Ecto neural progenitor cell (in vitro differentiated cells): ENCODE measurements at regions not wholly inside any gene's neighbourhood (a gene's known extent, or its start where the extent isn't known, plus 50 kb on each side); places are given as distances from the start of the nearest gene placed in this dataset.
"Not testable (repeated sequence)": the region's sequence is repeated elsewhere in the genome, so short reads cannot be mapped to it uniquely, and the experiment has no call there.

Experiments used
- DNase-seq: peaks from one replicate; pipeline ENCODE4 v3.0.0-alpha.2; 2018; ENCODE audit warnings: low spot score

DNA sequence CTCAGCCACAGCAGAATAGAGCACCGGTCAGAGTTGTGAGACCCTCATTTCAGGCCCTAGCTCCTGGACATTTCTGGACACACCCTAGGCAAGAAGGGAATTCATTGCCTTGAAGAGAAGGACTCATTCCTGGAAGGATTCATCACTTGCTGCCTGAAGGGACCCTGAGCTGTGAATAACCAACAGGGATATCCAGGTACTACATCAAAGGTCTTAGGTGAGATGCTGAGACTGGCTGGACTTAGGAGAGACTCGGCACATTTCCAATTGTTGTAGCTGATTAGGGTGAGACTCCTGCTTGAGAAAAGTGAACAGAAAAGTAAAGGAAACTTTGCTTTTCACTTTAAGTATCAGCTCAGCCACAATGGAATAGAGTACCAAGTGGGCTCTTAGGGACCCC, 208.1 kb upstream of the CDKN2B start:
- no peak for DNase-seq

- DNase-seq: not testable (repeated sequence)
Observed at GRCh38 chr9:22225856-22226255, 216.8 kb upstream of the CDKN2B start.

- DNase-seq: no peak
Observed at GRCh38 chr9:22227986-22228385, 218.6 kb upstream of the DMRTA1 start.

DNA sequence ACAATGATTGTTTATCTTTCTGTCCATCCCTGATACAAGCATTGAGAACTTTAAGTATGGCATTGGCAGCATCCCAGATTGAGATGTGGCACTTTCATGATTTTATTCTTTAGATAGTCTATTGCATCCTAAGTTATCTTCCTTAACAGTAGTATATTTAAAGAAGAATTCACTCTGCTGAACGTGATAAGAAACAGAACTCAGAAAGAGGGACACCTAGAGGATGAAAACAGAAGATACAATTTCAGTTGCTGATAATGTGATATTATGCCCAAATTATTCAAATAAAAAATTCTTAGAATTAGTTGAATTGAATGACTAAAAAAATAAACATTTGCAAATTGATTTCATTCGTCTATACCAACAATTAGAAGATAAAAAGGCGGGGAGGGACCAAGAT, 218.1 kb upstream of the DMRTA1 start:
- no peak for DNase-seq

- no peak for DNase-seq
Observed at GRCh38 chr9:22229069-22229468, 217.6 kb upstream of the DMRTA1 start.

GRCh38 chr9:22231309-22231708, 215.3 kb upstream of the DMRTA1 start:
- DNase-seq: not testable (repeated sequence)

- no peak for DNase-seq
Observed at GRCh38 chr9:22232971-22233370, 213.7 kb upstream of the DMRTA1 start.

GRCh38 chr9:22237497-22238363, 208.9 kb upstream of the DMRTA1 start:
- no peak for DNase-seq

GRCh38 chr9:22238809-22239684, 207.6 kb upstream of the DMRTA1 start:
- no peak for DNase-seq

DNA sequence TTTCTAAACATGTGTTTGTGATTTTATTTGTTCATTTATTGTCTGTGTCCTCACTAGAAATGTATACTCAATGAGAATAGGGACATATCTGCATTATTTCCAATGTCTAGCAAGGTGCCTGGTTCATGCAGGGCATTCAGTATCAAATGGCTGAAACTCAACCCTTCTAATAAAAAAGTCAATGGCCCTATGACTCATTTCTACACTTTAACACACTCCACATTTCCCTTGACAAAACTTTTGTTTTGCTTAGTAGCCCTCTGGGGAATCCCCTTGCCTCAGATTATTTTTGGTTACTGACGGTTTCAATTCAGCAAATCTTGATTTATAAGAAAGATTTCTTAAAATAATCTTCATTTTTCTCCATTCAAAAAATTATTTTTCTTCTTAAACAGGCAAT, 206.0 kb upstream of the DMRTA1 start:
- DNase-seq: no peak

DNA sequence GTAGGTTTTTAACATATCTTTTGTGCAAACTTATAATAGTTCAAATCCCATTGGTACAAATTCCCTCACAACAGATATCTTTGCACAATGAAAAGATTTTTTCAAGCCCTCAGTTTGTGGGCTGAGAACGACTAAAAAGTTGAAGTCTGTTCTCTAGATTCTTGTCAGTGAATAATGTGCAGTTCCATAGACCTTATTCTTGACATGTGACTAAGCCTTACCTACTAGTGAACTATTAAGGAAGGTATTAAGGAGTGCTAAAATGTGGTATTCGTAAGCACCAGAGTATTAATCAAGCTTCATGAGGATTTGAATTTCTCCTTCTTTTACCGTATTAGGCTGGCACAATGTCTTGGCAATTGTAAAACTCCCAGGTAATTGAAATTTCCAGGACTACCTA, 205.6 kb upstream of the DMRTA1 start:
- no peak for DNase-seq

DNA sequence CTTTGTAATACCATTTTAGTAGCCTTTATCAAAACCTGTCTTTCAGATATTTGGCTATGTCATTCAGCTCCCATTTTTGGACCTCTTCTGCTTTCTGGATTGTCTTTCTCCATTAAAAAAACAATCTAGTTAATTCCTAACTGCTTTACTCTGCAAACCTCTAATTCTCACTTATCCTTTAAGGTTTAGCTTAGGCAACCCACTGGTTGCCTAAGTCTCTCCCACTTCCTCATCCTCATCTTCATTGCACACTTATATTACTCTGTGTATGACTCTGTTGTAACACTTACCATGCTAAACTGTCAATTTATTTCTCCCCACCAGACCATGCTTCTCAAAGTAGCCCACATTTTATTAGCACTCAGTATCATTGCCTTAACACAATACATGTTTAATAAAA, 205.0 kb upstream of the DMRTA1 start:
- no peak for DNase-seq

GRCh38 chr9:22244139-22245011, 202.2 kb upstream of the DMRTA1 start:
- DNase-seq: no peak

- no peak for DNase-seq
Observed at GRCh38 chr9:22255337-22255736, 191.3 kb upstream of the DMRTA1 start.

- DNase-seq: no peak
Observed at GRCh38 chr9:22256381-22256780, 190.2 kb upstream of the DMRTA1 start.

GRCh38 chr9:22257026-22257816, 189.4 kb upstream of the DMRTA1 start:
- no peak for DNase-seq

- DNase-seq: no peak
Observed at GRCh38 chr9:22265038-22265437, 181.6 kb upstream of the DMRTA1 start.

GRCh38 chr9:22265534-22265933, 181.1 kb upstream of the DMRTA1 start:
- DNase-seq: no peak

DNA sequence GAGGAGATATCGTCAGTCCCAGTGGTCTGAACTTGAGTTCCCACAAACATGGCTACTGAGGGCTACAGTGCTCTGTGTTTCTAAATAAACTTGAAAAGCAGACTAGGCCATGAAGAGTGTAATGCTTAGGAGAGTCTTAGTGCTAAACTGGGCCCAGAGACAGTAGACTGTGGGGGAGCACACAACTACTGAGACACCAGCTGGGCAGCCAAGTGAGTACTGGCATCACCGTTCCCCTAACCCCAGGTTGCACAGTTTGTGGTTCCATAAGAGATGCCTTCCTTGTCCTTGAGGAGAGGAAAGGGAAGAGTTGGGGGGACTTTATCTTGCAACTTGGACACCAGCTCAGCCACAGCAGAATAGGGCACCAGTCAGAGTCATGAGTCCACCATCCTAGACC, 172.1 kb upstream of the DMRTA1 start:
- DNase-seq: no peak

GRCh38 chr9:22278426-22278825, 168.2 kb upstream of the DMRTA1 start:
- DNase-seq: no peak

GRCh38 chr9:22279636-22280035, 167.0 kb upstream of the DMRTA1 start:
- DNase-seq: no peak
